BJ (cell line): ENCODE measurements at regions not wholly inside any gene's neighbourhood (a gene's known extent, or its start where the extent isn't known, plus 50 kb on each side); places are given as distances from the start of the nearest gene placed in this dataset.
A peak's percentile ranks its signal among the peaks of the same experiment; 100 is the strongest.

Experiments
- CTCF ChIA-PET: fragments of 350-600 bp; formaldehyde crosslinking; extraction: SDS; loops from one replicate; lab custom pipeline; 2021; ENCODE audit warnings: antibody characterized with exemption, inconsistent platforms; lab: Yijun Ruan, JAX
- POLR2A ChIA-PET: fragments of 300-600 bp; sonication (Branson Sonifier 250); formaldehyde crosslinking; extraction: SDS; loops from one replicate; lab custom pipeline; 2021; ENCODE audit warnings: antibody characterized with exemption; lab: Charles Lee
- DNase-seq: peaks from one replicate; pipeline ENCODE4 v3.0.0-alpha.2; 2011; ENCODE audit warnings: low read depth
- H3K27me3 ChIP-seq: 2 replicates; pipeline ENCODE4 v1.6.0; 2011; ENCODE audit warnings: low read length; ENCODE audit not compliant: control insufficient read depth, insufficient read depth
- H3K36me3 ChIP-seq: 2 replicates; pipeline ENCODE4 v1.5.1; 2011; ENCODE audit warnings: low read length; ENCODE audit not compliant: control insufficient read depth, insufficient read depth
- H3K4me3 ChIP-seq: 2 replicates; pipeline ENCODE4 v1.5.1; 2011; ENCODE audit warnings: low read depth, mild to moderate bottlenecking, control low read depth, low read length
- TF ChIP-seq, protein P1 (sequence below): IDR thresholded peaks from 2 replicates; pipeline ENCODE4 v1.5.1; 2011; ENCODE audit warnings: low read depth, mild to moderate bottlenecking, control low read depth, inconsistent platforms, low read length, moderate library complexity; ENCODE audit not compliant: insufficient read depth

DNA sequence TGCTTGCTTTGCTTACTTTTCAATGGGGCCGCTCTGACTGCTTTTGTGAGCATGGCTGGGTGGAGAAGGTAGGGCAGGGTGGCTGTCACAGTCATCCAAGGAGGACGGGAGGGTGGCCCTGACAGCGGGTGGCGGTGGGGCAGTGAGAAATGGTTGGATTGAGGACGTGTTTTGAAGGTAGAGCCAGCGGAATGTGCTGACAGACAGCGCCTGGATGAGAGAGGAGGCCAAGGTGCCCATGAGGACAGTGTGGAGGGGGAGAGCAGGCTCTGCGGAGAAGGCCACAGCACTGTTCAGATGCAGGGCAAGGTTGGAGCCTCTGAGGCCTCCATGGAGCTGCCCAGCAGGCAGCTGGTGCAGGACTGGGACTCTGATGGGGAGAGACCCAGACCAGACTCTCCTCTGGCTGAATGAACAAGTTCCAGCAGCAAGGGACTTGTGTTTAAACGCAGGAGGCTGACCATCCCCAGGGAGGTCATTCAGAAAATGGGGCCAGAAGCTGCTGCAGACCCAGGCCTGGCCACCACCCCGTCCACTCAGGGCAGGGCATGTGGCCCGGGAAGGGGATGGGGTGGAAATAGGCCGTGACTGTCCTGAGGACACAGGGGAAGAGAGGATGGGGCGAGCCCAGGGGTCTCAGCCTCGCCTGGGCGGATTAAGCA, 120.3 kb upstream of the PRR20G start:
- DNase-seq: no peak
- TF ChIP-seq, protein P1, sequence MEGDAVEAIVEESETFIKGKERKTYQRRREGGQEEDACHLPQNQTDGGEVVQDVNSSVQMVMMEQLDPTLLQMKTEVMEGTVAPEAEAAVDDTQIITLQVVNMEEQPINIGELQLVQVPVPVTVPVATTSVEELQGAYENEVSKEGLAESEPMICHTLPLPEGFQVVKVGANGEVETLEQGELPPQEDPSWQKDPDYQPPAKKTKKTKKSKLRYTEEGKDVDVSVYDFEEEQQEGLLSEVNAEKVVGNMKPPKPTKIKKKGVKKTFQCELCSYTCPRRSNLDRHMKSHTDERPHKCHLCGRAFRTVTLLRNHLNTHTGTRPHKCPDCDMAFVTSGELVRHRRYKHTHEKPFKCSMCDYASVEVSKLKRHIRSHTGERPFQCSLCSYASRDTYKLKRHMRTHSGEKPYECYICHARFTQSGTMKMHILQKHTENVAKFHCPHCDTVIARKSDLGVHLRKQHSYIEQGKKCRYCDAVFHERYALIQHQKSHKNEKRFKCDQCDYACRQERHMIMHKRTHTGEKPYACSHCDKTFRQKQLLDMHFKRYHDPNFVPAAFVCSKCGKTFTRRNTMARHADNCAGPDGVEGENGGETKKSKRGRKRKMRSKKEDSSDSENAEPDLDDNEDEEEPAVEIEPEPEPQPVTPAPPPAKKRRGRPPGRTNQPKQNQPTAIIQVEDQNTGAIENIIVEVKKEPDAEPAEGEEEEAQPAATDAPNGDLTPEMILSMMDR: no peak
- peaks cover 2% of the 10 kb centered on the region; the same call in 1 of the 2 replicates for H3K27me3 ChIP-seq
- no peaks in the 10 kb centered on the region for H3K36me3 ChIP-seq
- POLR2A ChIA-PET: no interaction called here
- CTCF ChIA-PET: no interaction called here
- no peak overlapping the region for H3K4me3 ChIP-seq

GRCh38 chr3:127407026-127407939, 119.4 kb upstream of the PRR20G start:
- no peaks in the 10 kb centered on the region; the same call in 1 of the 2 replicates for H3K27me3 ChIP-seq
- CTCF ChIA-PET: no interaction called here
- POLR2A ChIA-PET: no interaction called here

GRCh38 chr3:127406309-127407025, 118.6 kb upstream of the PRR20G start:
- H3K36me3 ChIP-seq: no peaks in the 10 kb centered on the region
- H3K27me3 ChIP-seq: no peaks in the 10 kb centered on the region; the same call in 1 of the 2 replicates
- no peak overlapping the region for H3K4me3 ChIP-seq
- POLR2A ChIA-PET: no interaction called here
- TF ChIP-seq, protein P1: peak; percentile 20; the same call in 1 of the 2 replicates
- CTCF ChIA-PET: no interaction called here
- DNase-seq: no peak

More at GRCh38 chr3:127407026-127407939, 119.4 kb upstream of the PRR20G start:
- TF ChIP-seq, protein P1: no peak
- DNase-seq: no peak
- H3K4me3 ChIP-seq: no peak overlapping the region
- H3K36me3 ChIP-seq: no peaks in the 10 kb centered on the region

- ChIA-PET CTCF (no interaction called here), POLR2A (no interaction called here)
- no peak for DNase-seq
- Histone ChIP-seq H3K36me3 (no peaks in the 10 kb centered on the region), H3K27me3 (no peaks in the 10 kb centered on the region; the same call in 1 of the 2 replicates), H3K4me3 (no peak overlapping the region)
- TF ChIP-seq, protein P1: no peak
Observed at GRCh38 chr3:127405791-127406190, 117.9 kb upstream of the PRR20G start.
